NCI-H82 treated with DMSO at 0.1 percent for 48 hours (cell line): ENCODE measurements at regions not wholly inside any gene's neighbourhood (a gene's known extent, or its start where the extent isn't known, plus 50 kb on each side); places are given as distances from the start of the nearest gene placed in this dataset.

Experiments
- DNase-seq: peaks from one replicate; lab custom pipeline; 2025; ENCODE audit not compliant: unreplicated experiment; lab: John Stamatoyannopoulos, UW

GRCh38 chr9:16223074-16223871, 647.2 kb downstream of the BNC2 start:
- DNase-seq, result no peak

- DNase-seq, result no peak
These were observed 639.7 kb downstream of the BNC2 start for GRCh38 chr9:16230731-16231130.

DNA sequence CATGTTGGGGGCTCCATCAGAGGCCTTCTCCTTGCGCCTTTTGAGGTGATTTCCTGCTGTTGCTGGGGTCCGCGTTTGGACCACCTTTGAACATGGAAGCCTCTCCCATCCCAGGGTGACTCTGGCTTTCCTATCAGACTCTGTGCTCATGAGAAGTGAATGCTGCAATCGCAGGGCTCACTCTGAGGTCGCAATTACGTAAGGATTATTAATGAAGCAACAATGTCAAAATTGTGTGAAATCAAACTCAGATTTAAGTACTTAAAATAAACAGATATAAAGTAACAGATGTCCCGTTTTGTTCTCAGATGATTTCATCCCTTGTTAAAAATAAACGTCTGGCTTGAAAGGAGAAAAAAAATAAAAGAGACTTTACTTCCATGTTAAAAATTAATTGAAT, 634.2 kb downstream of the BNC2 start:
- no peak for DNase-seq

DNA sequence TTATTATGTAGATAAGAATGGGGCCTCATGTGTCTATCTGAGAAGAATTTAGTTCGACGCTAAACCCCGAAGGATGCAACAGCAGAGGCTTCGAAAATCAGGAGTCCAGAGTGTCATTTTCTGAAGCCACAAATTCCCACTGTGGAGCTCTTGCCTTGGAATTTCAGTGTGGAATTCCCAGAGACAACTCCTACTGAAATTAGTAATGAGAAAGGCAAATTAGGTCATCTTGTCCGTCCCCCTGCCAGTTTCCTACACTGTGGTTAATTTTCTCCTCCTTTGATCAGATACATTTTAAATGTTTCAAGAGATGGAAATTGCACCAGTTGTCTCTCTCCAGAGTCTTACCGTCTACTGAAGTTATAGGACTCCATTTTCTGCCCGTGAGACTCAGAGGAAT, 633.6 kb downstream of the BNC2 start:
- DNase-seq, result no peak

- no peak for DNase-seq
These were observed 631.8 kb downstream of the BNC2 start for GRCh38 chr9:16238623-16239138.

DNA sequence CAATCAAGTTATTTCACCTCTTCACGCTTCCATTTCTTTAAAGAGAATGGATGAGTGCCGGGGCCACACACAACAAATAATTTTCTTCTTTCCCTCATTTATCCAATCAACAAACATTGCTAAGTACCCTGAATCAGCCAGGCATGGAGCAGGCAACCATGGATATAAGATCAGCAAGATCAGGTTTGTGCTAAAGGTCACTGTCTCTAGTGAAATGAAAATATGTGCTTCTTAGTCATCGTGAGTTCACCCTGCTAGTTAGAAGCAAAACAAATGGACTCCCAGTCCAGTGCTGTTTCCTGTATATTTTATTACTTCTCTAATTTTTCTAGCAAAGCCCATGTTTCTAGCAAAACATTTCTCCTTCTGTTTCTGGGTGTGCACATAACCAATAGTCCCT, 629.2 kb downstream of the BNC2 start:
- DNase-seq, result no peak

GRCh38 chr9:16243798-16244197, 626.7 kb downstream of the BNC2 start:
- no peak for DNase-seq

DNA sequence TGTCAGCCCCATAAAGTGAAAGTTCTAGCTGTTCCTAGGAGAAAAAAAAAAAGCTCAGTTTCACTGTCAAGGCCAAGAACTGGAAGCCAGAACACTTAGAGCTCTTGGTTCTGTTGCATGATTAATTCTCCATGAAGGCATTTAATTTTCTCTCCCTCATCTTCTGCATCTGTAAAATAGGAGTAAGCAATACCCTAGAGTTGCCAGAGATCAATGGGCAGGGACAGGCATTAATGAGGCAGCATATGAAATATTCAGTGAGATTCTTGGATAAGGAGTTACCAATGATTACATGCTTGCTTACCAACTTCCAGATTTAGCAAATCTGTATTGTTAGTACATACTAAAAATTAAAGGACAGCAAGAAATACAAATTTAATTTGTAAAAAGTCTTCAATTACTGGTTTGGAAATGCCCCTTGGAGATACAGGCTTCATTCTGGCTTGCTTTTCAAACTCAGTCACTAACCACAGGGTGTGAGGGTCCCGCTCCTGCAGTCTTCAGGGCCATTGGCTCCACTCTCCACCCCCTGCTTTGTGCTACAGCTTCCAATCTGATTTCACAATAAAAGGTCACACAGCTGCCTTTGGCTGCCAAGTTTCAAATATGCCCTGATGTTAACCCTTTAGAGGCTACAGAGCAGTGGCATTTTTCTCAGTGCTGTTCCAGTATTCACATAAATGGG, 624.6 kb downstream of the BNC2 start:
- DNase-seq, result no peak

GRCh38 chr9:16246785-16247184, 623.7 kb downstream of the BNC2 start:
- no peak for DNase-seq

DNA sequence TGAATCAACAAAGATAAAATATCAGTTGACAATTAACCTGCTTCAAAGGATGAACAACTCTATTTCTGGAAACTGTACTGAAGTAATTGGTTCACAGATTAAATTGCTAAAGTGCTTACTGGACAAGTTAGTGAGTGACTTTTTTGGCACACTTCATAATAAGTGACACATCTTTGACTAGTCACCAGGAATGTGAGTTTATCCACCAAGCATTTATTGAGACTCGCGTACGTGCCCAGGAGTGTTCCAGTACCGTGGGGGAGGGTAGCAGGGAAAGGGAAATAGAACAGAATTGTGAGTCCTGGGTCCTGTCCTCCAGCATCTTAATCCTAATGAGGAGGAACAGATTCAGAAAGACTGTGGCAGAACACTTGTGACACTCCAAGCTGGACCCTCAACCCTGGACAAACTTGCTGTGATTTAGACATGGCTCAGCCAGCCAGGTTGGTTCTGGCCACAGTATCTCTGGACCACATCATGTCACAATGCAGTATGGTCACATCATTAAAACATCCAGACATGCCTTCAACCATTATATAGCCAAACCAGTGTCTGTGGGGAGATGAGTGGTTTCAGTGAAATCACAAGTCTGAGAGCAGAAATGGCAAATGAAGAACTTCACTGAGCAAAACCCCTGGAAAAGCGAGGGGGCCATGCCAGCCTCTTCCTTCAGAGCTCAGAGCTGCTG, 623.1 kb downstream of the BNC2 start:
- no peak for DNase-seq

DNA sequence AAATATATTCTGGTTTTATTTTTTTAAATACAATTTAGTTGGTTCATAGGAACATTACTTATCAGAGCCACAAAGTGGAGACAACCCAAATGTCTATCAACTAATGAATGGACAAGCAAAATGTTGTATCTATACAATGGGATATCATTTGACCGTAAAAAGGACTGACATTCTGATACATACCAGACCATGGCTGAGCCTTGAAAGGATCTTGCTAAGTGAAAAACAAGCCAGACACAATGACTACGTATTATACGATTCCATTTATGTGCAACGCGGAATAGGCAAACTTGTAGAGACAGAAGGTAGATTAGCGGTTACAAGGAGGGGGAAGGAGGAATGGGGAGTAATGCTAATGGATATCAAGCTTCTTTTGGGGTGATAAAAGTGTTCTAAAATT, 621.6 kb downstream of the BNC2 start:
- DNase-seq, result no peak

DNA sequence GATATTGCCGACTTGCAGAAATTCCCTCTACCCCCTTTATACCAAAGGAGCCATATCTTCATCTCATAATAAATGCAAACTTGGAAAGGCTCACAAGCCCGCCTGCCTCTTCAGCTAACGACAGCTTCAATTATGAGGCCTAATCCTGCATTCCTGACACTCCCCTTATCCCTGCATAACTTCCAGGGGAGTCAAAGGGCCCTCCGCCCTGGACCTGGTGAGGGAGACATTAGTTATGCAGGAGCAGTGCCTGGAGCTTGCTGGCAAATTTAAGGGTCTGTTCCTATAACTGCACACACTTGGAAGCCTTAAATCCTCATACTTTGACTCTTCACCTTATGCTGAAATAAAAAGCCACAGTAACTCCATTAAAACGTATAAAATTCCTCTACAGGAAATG, 617.9 kb downstream of the BNC2 start:
- DNase-seq, result no peak

GRCh38 chr9:16254674-16255073, 615.8 kb downstream of the BNC2 start:
- no peak for DNase-seq

- DNase-seq, result no peak
These were observed 615.3 kb downstream of the BNC2 start for GRCh38 chr9:16255217-16255616.

- no peak for DNase-seq
These were observed 612.9 kb downstream of the BNC2 start for GRCh38 chr9:16257604-16258003.

DNA sequence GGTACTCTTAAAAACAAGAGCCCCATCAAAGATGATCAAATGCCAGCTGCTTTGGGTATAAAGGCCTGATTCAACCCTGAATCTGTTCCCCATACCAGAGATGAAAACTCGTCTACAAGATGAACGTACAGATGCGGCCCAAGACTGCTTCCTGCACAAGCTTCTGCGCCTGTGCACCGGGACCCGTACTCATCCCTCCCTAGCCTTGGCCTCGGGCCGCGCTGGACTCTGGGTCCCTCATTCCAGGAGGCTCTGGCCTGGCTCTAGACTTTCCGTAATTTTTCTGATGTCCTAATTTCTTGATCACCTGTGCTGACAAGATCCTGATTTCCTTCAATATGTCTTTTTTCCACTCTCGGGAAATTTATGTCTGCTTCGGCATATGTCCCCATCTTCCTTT, 612.3 kb downstream of the BNC2 start:
- no peak for DNase-seq

GRCh38 chr9:16258708-16259107, 611.8 kb downstream of the BNC2 start:
- DNase-seq, result no peak

- DNase-seq, result no peak
These were observed 607.8 kb downstream of the BNC2 start for GRCh38 chr9:16262477-16263261.

DNA sequence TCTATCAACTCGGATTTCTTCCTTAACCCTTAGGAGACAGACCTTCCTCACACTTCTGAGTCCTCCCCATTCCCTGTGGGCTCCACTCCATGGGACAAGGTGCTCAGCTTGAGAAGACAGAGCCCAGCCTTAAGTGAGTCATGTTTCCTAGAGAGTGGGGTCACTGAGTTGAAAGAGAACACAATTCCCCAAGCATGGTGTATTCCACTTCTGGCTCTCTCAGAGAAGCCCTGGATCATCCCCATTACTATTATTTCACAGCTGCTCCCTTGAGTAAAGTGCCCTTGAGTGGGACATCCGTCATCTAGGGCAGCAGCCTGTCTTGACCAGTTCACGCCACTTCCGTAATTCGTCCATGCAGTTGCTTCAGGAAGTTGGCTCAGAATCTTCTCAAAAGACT, 604.8 kb downstream of the BNC2 start:
- no peak for DNase-seq

DNA sequence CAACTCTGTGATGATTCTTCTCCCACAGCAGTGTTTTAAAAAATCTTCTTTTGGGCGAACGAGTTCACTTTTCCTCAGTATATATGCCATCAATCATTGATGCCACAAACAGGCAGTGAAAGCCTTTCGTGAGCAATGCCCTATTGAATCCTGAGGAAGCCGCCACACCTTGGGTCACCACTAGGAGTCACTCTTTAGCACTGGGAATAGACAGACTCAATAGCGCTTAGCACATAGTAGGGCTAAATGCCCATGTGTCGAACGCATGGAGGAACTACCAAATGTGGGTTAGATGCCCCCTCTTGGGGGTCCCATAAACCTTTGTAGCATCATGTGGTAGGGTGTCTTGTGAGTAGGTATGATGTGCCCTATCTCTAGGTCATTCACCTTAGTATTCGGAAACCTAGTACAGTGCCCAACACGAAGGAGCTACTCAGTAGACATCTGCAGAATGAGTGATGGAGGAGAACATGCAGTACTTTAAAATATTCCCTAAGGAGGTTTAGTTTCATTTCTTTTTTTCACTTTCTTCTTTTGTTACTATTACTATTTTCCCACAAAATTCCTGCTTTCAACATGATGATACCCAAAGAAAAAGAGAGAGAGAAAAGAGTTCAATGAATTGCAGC, 603.7 kb downstream of the BNC2 start:
- no peak for DNase-seq
